Neural cell (in vitro differentiated cells): ENCODE measurements at regions not wholly inside any gene's neighbourhood (a gene's known extent, or its start where the extent isn't known, plus 50 kb on each side); places are given as distances from the start of the nearest gene placed in this dataset.

Source experiments
- POLR2AphosphoS5 ChIP-seq: IDR thresholded peaks from 2 replicates; pipeline ENCODE4 v1.6.1; 2012
- TF ChIP-seq, protein P1 (sequence below): fragments of 450-650 bp; IDR thresholded peaks from 2 replicates; pipeline ENCODE4 v1.5.1; 2014; ENCODE audit warnings: antibody characterized with exemption, mild to moderate bottlenecking, moderate library complexity; ENCODE audit not compliant: poor library complexity, severe bottlenecking

GRCh38 chrX:30151964-30152363 is 63.4 kb upstream of the MAGEB2 start:
- TF ChIP-seq, protein P1, sequence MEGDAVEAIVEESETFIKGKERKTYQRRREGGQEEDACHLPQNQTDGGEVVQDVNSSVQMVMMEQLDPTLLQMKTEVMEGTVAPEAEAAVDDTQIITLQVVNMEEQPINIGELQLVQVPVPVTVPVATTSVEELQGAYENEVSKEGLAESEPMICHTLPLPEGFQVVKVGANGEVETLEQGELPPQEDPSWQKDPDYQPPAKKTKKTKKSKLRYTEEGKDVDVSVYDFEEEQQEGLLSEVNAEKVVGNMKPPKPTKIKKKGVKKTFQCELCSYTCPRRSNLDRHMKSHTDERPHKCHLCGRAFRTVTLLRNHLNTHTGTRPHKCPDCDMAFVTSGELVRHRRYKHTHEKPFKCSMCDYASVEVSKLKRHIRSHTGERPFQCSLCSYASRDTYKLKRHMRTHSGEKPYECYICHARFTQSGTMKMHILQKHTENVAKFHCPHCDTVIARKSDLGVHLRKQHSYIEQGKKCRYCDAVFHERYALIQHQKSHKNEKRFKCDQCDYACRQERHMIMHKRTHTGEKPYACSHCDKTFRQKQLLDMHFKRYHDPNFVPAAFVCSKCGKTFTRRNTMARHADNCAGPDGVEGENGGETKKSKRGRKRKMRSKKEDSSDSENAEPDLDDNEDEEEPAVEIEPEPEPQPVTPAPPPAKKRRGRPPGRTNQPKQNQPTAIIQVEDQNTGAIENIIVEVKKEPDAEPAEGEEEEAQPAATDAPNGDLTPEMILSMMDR, result no peak
- TF ChIP-seq POLR2AphosphoS5, result no peak
